ENCODE measurements at regions not wholly inside any gene's neighbourhood (a gene's known extent, or its start where the extent isn't known, plus 50 kb on each side); places are given as distances from the start of the nearest gene placed in this dataset.

DNA sequence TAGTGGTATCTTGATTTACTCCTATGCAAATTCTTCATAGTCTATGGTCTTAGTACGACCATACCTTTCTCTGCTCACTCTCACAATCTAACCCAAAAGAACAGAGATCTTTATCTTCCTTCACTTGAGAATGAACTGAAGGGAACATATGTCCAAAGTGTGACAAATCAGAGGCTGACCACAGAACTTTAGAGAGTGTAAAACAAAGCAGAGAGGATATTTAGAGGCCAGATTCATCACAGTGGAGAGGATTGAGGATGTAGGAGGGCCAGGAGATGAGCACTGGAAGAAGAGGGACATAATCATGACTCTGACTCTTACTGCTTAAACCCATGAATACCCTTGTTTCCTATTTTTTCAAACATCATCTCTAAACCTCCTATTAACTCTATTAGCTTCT lies 935.3 kb upstream of the PHF14 start:
- no peaks in the 10 kb centered on the region for H3K36me3 ChIP-seq (ENCODE audit: control insufficient read depth in 1 of 2, insufficient read depth in 2 of 2, low read length in 1 of 2)
- ATAC-seq (ENCODE audit: low FRiP score) (no peak), DNase-seq (no peak)
- no peak overlapping the region for H3K27ac ChIP-seq (ENCODE audit: low read depth in 1 of 2, low read length in 2 of 2)
- H3K4me1 ChIP-seq (ENCODE audit: control insufficient read depth in 1 of 2, insufficient read depth in 2 of 2, low read length in 2 of 2) = no peaks in the 10 kb centered on the region
- intact Hi-C loops (cut with DNase I) = no loop called here
- H3K27me3 ChIP-seq (ENCODE audit: control insufficient read depth in 1 of 2, insufficient read depth in 2 of 2, low read length in 1 of 2) = no peaks in the 10 kb centered on the region
- no peak overlapping the region for H3K4me3 ChIP-seq (ENCODE audit: low read length in 2 of 2)
- 38 to 46% methylated on average over 1 of the region's 1 CpG for WGBS, 2 donors
- no peaks in the 10 kb centered on the region for H3K9me3 ChIP-seq (ENCODE audit: control insufficient read depth, low read length)

DNA sequence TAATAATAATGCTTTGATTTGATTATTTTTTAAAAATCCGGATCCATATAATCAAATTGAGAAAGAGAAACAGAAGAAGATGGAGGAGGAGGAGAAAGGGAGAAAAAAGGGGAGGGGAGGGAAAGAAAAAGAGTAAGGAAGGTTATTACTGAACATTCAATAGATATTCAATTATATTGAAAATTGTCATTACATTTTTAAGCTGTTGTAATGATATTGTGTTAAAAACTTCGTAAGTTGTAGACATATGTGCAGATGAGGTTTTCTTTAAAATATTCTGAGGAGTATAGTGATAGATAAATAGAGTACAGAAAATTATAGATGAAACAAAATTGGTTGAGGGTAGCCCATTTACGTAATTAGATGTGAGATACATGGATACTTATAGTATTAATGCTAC lies 933.0 kb upstream of the PHF14 start:
- intact Hi-C loops (cut with DNase I) = no loop called here
- no peaks in the 10 kb centered on the region for H3K4me1 ChIP-seq (ENCODE audit: control insufficient read depth in 1 of 2, insufficient read depth in 2 of 2, low read length in 2 of 2)
- no peak for DNase-seq
- H3K4me3 ChIP-seq (ENCODE audit: low read length in 2 of 2) = no peak overlapping the region
- ATAC-seq (ENCODE audit: low FRiP score) = no peak
- no peak overlapping the region for H3K27ac ChIP-seq (ENCODE audit: low read depth in 1 of 2, low read length in 2 of 2)
- H3K9me3 ChIP-seq (ENCODE audit: control insufficient read depth, low read length) = no peaks in the 10 kb centered on the region
- H3K36me3 ChIP-seq (ENCODE audit: control insufficient read depth in 1 of 2, insufficient read depth in 2 of 2, low read length in 1 of 2) = no peaks in the 10 kb centered on the region
- WGBS, 2 donors = 77 to 78% methylated on average over 3 of the region's 3 CpGs
- no peaks in the 10 kb centered on the region for H3K27me3 ChIP-seq (ENCODE audit: control insufficient read depth in 1 of 2, insufficient read depth in 2 of 2, low read length in 1 of 2)

DNA sequence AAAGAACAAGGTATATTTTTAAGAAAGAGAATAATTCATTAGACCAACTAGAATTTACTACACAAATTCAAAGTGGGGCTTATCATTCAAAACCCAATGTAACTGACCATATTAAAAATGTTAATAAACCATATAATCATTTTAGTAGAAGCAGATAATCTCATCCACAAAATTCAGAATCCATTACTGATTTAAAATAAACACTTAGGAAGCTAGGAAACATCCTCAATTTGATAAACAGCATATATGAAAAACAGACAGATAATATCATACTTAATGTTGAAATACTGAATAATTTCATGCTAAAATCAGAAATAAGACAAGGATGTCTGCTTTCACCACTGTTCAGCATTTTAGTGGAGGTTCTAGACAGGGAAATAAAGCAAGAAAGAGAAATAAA lies 902.8 kb upstream of the PHF14 start:
- intact Hi-C loops (cut with DNase I) = no loop called here
- no peaks in the 10 kb centered on the region for H3K9me3 ChIP-seq (ENCODE audit: control insufficient read depth, low read length)
- H3K27ac ChIP-seq (ENCODE audit: low read depth in 1 of 2, low read length in 2 of 2) = no peak overlapping the region
- no peak for DNase-seq
- H3K36me3 ChIP-seq (ENCODE audit: control insufficient read depth in 1 of 2, insufficient read depth in 2 of 2, low read length in 1 of 2) = no peaks in the 10 kb centered on the region
- no peaks in the 10 kb centered on the region for H3K27me3 ChIP-seq (ENCODE audit: control insufficient read depth in 1 of 2, insufficient read depth in 2 of 2, low read length in 1 of 2)
- no peak overlapping the region for H3K4me3 ChIP-seq (ENCODE audit: low read length in 2 of 2)
- no peak for ATAC-seq (ENCODE audit: low FRiP score)
- H3K4me1 ChIP-seq (ENCODE audit: control insufficient read depth in 1 of 2, insufficient read depth in 2 of 2, low read length in 2 of 2) = no peaks in the 10 kb centered on the region

DNA sequence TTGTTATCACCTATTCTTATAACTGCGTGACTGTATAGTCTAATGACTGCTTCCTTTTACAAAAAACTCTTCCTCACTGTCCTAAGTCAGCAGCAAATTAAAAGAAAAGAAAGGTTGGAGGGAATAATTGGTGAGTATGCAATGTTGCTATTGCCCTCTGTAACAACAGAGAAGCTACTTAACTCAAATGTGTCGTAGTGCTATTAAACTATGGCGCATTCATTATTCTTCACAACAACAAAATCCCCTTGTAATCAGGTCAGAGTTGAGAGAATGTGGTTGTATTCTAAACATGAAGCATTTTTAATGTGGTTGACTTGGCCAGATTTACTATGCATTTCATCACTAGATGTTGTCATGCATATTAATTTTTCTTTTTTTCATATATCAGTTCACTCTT lies 897.8 kb upstream of the PHF14 start:
- no peak for DNase-seq
- no peak for ATAC-seq (ENCODE audit: low FRiP score)
- no peaks in the 10 kb centered on the region for H3K36me3 ChIP-seq (ENCODE audit: control insufficient read depth in 1 of 2, insufficient read depth in 2 of 2, low read length in 1 of 2)
- peaks cover 2% of the 10 kb centered on the region for H3K9me3 ChIP-seq (ENCODE audit: control insufficient read depth, low read length)
- H3K27ac ChIP-seq (ENCODE audit: low read depth in 1 of 2, low read length in 2 of 2) = no peak overlapping the region
- H3K4me3 ChIP-seq (ENCODE audit: low read length in 2 of 2) = no peak overlapping the region
- no peaks in the 10 kb centered on the region for H3K4me1 ChIP-seq (ENCODE audit: control insufficient read depth in 1 of 2, insufficient read depth in 2 of 2, low read length in 2 of 2)
- intact Hi-C loops (cut with DNase I) = no loop called here
- 74 to 81% methylated on average over 3 of the region's 3 CpGs for WGBS, 2 donors
- no peaks in the 10 kb centered on the region for H3K27me3 ChIP-seq (ENCODE audit: control insufficient read depth in 1 of 2, insufficient read depth in 2 of 2, low read length in 1 of 2)

DNA sequence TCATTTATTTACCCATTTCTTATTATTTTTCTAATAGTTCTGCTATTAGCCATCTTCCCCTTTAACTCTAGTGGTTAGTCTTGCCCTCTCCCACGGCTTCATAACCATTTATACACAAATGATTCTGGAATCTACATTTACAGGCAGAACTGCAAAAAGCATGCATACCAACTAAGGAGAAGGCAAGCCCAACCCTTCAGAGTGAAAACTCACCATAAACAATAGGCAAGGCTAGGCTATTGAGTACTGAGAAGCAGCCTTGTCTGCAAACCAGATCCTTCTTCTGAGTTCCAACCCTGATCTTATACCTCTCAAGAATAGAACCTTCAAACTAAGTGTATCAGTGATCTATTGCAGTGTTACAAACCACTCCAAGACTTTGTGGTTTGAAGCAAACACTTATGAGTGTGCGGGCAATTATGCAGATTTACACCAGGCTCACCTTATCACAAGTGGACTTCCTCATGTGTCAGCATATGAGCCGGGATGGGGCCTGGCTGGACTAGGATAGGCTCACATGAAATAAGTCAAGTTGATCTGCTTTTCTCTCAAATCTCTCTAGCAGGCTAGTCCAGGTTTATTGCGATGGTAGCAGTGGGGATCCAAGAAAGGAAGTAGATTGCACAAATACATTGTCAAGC lies 896.9 kb upstream of the PHF14 start:
- no peak for ATAC-seq (ENCODE audit: low FRiP score)
- H3K36me3 ChIP-seq (ENCODE audit: control insufficient read depth in 1 of 2, insufficient read depth in 2 of 2, low read length in 1 of 2) = no peaks in the 10 kb centered on the region
- intact Hi-C loops (cut with DNase I) = no loop called here
- no peaks in the 10 kb centered on the region for H3K27me3 ChIP-seq (ENCODE audit: control insufficient read depth in 1 of 2, insufficient read depth in 2 of 2, low read length in 1 of 2)
- H3K4me3 ChIP-seq (ENCODE audit: low read length in 2 of 2) = no peak overlapping the region
- H3K9me3 ChIP-seq (ENCODE audit: control insufficient read depth, low read length) = peaks cover 2% of the 10 kb centered on the region
- 68 to 69% methylated on average over 4 of the region's 4 CpGs for WGBS, 2 donors
- no peak for DNase-seq
- H3K4me1 ChIP-seq (ENCODE audit: control insufficient read depth in 1 of 2, insufficient read depth in 2 of 2, low read length in 2 of 2) = no peaks in the 10 kb centered on the region
- no peak overlapping the region for H3K27ac ChIP-seq (ENCODE audit: low read depth in 1 of 2, low read length in 2 of 2)

DNA sequence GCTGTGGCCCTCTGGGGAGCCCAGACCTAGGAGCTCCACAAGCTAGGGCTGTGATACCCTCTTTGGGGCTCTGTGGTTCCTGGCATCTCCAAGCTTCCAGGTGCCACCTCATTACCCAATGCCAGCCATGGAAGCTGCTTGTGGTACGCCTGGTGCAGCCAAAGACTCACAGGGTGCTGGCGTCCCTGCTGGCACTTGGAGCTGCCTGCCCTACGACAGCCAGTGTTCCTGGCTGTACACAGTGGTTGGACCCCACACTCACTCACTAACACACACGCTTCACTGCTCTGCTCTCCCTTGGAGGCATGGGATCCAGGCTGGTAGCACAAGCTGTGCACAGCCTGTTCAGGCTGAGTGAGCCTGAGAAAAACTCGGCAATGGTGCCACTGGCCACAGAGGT lies 894.1 kb upstream of the PHF14 start:
- Histone ChIP-seq H3K36me3 (ENCODE audit: control insufficient read depth in 1 of 2, insufficient read depth in 2 of 2, low read length in 1 of 2) (no peaks in the 10 kb centered on the region), H3K9me3 (ENCODE audit: control insufficient read depth, low read length) (peaks cover 2% of the 10 kb centered on the region), H3K27ac (ENCODE audit: low read depth in 1 of 2, low read length in 2 of 2) (no peak overlapping the region), H3K4me1 (ENCODE audit: control insufficient read depth in 1 of 2, insufficient read depth in 2 of 2, low read length in 2 of 2) (no peaks in the 10 kb centered on the region), H3K27me3 (ENCODE audit: control insufficient read depth in 1 of 2, insufficient read depth in 2 of 2, low read length in 1 of 2) (no peaks in the 10 kb centered on the region), H3K4me3 (ENCODE audit: low read length in 2 of 2) (no peak overlapping the region)
- no peak for DNase-seq
- intact Hi-C loops (cut with DNase I) = no loop called here
- WGBS, 2 donors = 91 to 92% methylated on average over 5 of the region's 5 CpGs
- peak; percentile 53 for ATAC-seq (ENCODE audit: low FRiP score)

DNA sequence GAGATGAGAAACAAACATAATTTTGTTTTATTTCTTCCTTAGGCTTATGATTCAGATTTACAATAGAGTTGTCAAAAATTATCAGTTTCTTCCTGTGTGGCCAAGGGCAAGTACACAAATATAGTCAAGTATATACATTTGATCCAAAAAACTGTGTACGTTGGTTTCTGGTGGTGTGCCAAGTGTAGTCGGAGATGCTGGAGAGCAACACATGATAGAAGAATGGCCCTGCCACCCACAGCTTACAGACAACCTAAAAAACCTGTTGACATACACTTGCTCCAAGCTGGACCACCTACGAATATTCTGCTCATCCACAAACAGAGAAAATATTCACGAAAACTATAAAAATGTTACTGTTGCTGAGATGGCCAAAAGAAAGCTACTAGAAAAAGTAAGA lies 890.8 kb upstream of the PHF14 start:
- no peak for ATAC-seq (ENCODE audit: low FRiP score)
- no peaks in the 10 kb centered on the region for H3K4me1 ChIP-seq (ENCODE audit: control insufficient read depth in 1 of 2, insufficient read depth in 2 of 2, low read length in 2 of 2)
- H3K36me3 ChIP-seq (ENCODE audit: control insufficient read depth in 1 of 2, insufficient read depth in 2 of 2, low read length in 1 of 2) = no peaks in the 10 kb centered on the region
- H3K27ac ChIP-seq (ENCODE audit: low read depth in 1 of 2, low read length in 2 of 2) = no peak overlapping the region
- DNase-seq = no peak
- 63 to 66% methylated on average over 4 of the region's 4 CpGs for WGBS, 2 donors
- intact Hi-C loops (cut with DNase I) = no loop called here
- no peak overlapping the region for H3K4me3 ChIP-seq (ENCODE audit: low read length in 2 of 2)
- peaks cover 2% of the 10 kb centered on the region for H3K9me3 ChIP-seq (ENCODE audit: control insufficient read depth, low read length)
- H3K27me3 ChIP-seq (ENCODE audit: control insufficient read depth in 1 of 2, insufficient read depth in 2 of 2, low read length in 1 of 2) = no peaks in the 10 kb centered on the region

DNA sequence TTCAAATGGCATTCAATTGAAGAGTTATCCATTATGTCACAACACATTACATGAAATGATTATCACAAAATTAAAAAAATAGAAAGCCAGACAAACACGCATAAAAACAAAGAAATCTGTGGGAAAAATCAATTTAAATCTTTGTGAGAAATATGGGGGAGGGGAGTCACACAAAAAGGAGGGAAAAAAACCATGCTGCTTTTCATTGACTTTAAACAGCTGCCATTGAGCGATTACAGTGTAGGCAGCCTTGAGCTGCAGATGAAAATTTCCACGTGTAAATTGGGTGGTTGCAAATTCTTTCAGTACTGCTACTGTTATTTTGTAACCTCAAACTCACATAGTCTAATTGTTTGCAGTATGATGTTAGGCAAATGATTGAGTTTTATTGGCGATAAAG lies 889.9 kb upstream of the PHF14 start:
- H3K4me3 ChIP-seq (ENCODE audit: low read length in 2 of 2) = no peak overlapping the region
- H3K9me3 ChIP-seq (ENCODE audit: control insufficient read depth, low read length) = peaks cover 2% of the 10 kb centered on the region
- intact Hi-C loops (cut with DNase I) = no loop called here
- H3K36me3 ChIP-seq (ENCODE audit: control insufficient read depth in 1 of 2, insufficient read depth in 2 of 2, low read length in 1 of 2) = no peaks in the 10 kb centered on the region
- ATAC-seq (ENCODE audit: low FRiP score) (no peak), DNase-seq (no peak)
- H3K27me3 ChIP-seq (ENCODE audit: control insufficient read depth in 1 of 2, insufficient read depth in 2 of 2, low read length in 1 of 2) = no peaks in the 10 kb centered on the region
- no peak overlapping the region for H3K27ac ChIP-seq (ENCODE audit: low read depth in 1 of 2, low read length in 2 of 2)
- no peaks in the 10 kb centered on the region for H3K4me1 ChIP-seq (ENCODE audit: control insufficient read depth in 1 of 2, insufficient read depth in 2 of 2, low read length in 2 of 2)
- WGBS, 2 donors = 57 to 58% methylated on average over 4 of the region's 4 CpGs

DNA sequence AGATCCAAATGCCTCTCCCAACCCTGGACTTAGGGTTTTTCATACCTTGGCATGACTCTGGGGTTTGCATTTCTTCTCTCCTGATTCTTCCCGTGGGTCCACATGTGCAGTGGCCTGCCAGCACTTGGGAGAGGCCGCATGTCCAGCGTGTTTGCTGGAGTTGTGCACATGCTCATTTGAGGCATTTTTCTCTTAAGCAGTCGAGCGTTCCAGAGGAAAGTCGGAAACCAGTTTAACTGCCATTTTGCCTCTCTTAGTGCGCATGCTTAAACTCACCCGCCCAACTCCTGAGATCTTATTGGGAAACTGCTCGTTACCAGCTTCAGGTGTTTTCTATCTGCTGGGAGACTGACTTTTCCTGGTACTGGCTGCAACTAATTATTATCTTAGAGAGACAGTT lies 888.4 kb upstream of the PHF14 start:
- intact Hi-C loops (cut with DNase I) = no loop called here
- no peaks in the 10 kb centered on the region for H3K27me3 ChIP-seq (ENCODE audit: control insufficient read depth in 1 of 2, insufficient read depth in 2 of 2, low read length in 1 of 2)
- ATAC-seq (ENCODE audit: low FRiP score) (no peak), DNase-seq (peak in 1 of 2 donors; percentile 28)
- no peak overlapping the region for H3K27ac ChIP-seq (ENCODE audit: low read depth in 1 of 2, low read length in 2 of 2)
- WGBS, 2 donors = 87 to 88% methylated on average over 9 of the region's 9 CpGs
- H3K9me3 ChIP-seq (ENCODE audit: control insufficient read depth, low read length) = no peaks in the 10 kb centered on the region
- H3K4me3 ChIP-seq (ENCODE audit: low read length in 2 of 2) = no peak overlapping the region
- H3K4me1 ChIP-seq (ENCODE audit: control insufficient read depth in 1 of 2, insufficient read depth in 2 of 2, low read length in 2 of 2) = no peaks in the 10 kb centered on the region
- H3K36me3 ChIP-seq (ENCODE audit: control insufficient read depth in 1 of 2, insufficient read depth in 2 of 2, low read length in 1 of 2) = no peaks in the 10 kb centered on the region

All from aorta (tissue), 5 donors.